ENCODE measurements at regions not wholly inside any gene's neighbourhood (a gene's known extent, or its start where the extent isn't known, plus 50 kb on each side); places are given as distances from the start of the nearest gene placed in this dataset.

DNA sequence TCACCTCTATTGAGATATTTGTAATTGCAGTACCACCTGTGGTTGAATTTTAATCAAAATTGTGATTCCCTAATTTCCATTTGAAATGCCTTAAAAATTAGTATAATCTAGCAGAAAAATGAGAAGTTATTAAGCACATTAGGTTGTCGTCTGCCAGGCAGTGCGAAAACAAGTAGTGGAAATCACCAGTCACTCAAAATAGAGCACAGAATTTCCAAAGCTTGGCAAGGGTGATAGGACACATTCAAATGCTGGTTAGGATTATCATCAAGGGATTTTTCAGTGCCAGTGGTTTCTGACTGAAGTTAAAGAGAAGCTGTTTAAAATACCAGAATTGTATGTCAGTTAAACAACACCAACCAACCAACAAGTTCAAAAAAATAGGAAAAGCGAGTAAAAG lies 97.8 kb downstream of the PLK2 start:
- no peak for TF ChIP-seq POLR2A (IDR thresholded peaks at IDR 0.05)
- TF ChIP-seq, protein P1, sequence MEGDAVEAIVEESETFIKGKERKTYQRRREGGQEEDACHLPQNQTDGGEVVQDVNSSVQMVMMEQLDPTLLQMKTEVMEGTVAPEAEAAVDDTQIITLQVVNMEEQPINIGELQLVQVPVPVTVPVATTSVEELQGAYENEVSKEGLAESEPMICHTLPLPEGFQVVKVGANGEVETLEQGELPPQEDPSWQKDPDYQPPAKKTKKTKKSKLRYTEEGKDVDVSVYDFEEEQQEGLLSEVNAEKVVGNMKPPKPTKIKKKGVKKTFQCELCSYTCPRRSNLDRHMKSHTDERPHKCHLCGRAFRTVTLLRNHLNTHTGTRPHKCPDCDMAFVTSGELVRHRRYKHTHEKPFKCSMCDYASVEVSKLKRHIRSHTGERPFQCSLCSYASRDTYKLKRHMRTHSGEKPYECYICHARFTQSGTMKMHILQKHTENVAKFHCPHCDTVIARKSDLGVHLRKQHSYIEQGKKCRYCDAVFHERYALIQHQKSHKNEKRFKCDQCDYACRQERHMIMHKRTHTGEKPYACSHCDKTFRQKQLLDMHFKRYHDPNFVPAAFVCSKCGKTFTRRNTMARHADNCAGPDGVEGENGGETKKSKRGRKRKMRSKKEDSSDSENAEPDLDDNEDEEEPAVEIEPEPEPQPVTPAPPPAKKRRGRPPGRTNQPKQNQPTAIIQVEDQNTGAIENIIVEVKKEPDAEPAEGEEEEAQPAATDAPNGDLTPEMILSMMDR (IDR thresholded peaks at IDR 0.05 in 8 of 11, conservative IDR thresholded peaks at IDR 0.05 in 3 of 11) = no peak
- no peak for TF ChIP-seq POLR2AphosphoS5 (IDR thresholded peaks at IDR 0.05)

Data from spleen (tissue), 7 donors.